ENCODE measurements at regions not wholly inside any gene's neighbourhood (a gene's known extent, or its start where the extent isn't known, plus 50 kb on each side); places are given as distances from the start of the nearest gene placed in this dataset.

DNA sequence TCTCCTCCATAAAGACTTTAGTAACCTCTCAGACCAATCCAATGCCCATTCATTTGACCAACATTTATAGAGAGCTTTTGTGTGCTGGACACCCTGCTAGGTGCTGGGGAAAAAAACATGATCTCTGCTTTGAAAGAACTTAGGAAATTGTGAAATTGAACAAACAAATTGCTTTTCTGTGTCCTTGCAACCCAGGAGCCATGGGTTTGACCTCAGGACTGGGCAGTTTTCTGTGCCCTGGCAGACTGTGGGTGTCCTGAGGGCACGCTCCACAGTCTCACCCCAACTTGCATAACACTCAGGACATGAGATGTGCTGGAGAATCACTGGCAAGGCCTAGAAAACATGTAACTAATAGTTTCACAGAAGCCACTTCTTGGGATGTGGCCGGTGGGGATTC is 429.1 kb upstream of the ZMIZ1 start:
- TF ChIP-seq, protein P1, sequence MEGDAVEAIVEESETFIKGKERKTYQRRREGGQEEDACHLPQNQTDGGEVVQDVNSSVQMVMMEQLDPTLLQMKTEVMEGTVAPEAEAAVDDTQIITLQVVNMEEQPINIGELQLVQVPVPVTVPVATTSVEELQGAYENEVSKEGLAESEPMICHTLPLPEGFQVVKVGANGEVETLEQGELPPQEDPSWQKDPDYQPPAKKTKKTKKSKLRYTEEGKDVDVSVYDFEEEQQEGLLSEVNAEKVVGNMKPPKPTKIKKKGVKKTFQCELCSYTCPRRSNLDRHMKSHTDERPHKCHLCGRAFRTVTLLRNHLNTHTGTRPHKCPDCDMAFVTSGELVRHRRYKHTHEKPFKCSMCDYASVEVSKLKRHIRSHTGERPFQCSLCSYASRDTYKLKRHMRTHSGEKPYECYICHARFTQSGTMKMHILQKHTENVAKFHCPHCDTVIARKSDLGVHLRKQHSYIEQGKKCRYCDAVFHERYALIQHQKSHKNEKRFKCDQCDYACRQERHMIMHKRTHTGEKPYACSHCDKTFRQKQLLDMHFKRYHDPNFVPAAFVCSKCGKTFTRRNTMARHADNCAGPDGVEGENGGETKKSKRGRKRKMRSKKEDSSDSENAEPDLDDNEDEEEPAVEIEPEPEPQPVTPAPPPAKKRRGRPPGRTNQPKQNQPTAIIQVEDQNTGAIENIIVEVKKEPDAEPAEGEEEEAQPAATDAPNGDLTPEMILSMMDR (IDR thresholded peaks at IDR 0.05): no peak
- no peak for TF ChIP-seq POLR2A (IDR thresholded peaks at IDR 0.05)

All from right lobe of liver (tissue), 4 donors.